ENCODE measurements at regions not wholly inside any gene's neighbourhood (a gene's known extent, or its start where the extent isn't known, plus 50 kb on each side); places are given as distances from the start of the nearest gene placed in this dataset.

DNA sequence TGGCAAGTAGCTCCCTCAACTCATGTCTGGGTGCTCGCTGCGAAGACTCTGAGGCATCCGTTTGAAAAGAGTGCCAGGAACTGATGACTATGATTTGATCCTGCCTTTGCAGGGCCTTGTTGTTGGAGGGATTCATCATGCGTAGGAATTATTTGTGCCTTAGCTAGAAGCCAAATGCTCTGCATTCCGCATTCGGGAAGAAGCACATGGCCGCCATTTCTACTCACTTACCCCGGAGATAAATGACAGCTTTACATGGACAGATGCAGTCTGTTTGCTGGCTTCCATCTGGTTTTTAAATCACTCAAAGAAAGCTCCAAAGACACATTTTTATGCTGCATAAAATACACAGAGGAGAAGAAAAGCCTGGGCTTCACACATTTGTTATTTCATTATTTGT is 363.3 kb upstream of the CDH4 start:
- no peak for TF ChIP-seq ZFX (IDR thresholded peaks at IDR 0.05)
- TF ChIP-seq, protein P1, sequence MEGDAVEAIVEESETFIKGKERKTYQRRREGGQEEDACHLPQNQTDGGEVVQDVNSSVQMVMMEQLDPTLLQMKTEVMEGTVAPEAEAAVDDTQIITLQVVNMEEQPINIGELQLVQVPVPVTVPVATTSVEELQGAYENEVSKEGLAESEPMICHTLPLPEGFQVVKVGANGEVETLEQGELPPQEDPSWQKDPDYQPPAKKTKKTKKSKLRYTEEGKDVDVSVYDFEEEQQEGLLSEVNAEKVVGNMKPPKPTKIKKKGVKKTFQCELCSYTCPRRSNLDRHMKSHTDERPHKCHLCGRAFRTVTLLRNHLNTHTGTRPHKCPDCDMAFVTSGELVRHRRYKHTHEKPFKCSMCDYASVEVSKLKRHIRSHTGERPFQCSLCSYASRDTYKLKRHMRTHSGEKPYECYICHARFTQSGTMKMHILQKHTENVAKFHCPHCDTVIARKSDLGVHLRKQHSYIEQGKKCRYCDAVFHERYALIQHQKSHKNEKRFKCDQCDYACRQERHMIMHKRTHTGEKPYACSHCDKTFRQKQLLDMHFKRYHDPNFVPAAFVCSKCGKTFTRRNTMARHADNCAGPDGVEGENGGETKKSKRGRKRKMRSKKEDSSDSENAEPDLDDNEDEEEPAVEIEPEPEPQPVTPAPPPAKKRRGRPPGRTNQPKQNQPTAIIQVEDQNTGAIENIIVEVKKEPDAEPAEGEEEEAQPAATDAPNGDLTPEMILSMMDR (conservative IDR thresholded peaks at IDR 0.05): no peak
- no peak overlapping the region for H3K27ac ChIP-seq

DNA sequence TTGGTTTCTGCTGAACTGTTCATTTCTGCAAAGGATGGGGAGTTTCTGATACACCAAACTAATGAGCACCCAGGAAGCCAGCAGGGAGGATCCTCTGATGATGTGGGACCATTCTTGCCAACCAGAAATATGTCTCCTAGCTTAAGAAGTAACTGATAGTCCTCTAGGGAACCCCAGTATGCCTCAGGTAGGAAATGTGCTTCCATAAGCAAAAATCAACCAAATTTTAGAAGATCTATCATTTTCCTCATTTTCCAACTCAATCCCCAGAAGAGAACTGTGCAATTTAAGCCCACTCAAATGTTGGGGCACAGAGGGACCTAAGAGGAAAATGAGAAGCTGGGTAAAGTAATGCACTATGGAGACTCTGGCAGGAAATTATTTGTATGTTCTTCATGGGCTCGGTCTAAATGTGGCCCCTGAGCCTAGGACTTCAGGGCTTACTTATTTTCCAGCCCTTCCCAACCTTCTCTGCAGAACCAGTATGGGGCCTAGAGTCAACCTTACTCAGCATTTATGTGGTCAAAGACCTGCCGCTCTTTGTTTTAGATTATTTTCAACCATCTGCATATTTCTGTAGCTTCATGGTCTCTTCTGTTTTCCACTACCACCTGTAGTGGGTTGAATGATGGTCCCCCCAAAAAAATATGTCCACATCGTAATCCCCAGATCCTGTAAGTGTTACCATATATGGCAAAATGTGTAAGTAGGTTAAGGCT is 359.8 kb upstream of the CDH4 start:
- no peak for TF ChIP-seq ZFX (IDR thresholded peaks at IDR 0.05)
- TF ChIP-seq, protein P1 (conservative IDR thresholded peaks at IDR 0.05): no peak
- H3K27ac ChIP-seq: no peak overlapping the region

GRCh38 chr20:60894091-60894490 is 358.0 kb upstream of the CDH4 start:
- H3K27ac ChIP-seq: no peak overlapping the region
- no peak for TF ChIP-seq ZFX (IDR thresholded peaks at IDR 0.05)
- TF ChIP-seq, protein P1 (conservative IDR thresholded peaks at IDR 0.05): no peak

GRCh38 chr20:60895363-60896079 is 356.5 kb upstream of the CDH4 start:
- H3K27ac ChIP-seq: no peak overlapping the region
- TF ChIP-seq, protein P1 (conservative IDR thresholded peaks at IDR 0.05): no peak
- no peak for TF ChIP-seq ZFX (IDR thresholded peaks at IDR 0.05)

DNA sequence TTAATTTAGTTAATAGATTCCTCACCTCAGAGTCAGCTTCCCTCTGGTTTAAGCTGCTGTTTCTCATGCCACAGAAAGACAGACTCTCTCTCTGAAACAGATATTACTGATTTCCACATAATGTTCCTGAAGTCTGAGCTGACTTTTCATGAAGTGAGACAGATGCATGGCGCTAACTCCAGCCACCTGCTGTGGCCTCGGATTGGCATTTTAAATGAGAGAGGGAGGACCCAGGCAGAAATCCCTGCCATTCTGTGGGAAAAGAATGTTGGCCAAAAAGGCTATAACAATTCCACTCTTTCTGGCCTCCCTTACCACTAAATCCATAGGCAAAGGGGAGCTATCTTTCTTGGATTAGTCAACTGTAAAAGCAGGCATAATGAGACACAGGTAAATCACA is 354.1 kb upstream of the CDH4 start:
- TF ChIP-seq, protein P1 (conservative IDR thresholded peaks at IDR 0.05): no peak
- TF ChIP-seq ZFX (IDR thresholded peaks at IDR 0.05): no peak
- H3K27ac ChIP-seq: no peak overlapping the region

DNA sequence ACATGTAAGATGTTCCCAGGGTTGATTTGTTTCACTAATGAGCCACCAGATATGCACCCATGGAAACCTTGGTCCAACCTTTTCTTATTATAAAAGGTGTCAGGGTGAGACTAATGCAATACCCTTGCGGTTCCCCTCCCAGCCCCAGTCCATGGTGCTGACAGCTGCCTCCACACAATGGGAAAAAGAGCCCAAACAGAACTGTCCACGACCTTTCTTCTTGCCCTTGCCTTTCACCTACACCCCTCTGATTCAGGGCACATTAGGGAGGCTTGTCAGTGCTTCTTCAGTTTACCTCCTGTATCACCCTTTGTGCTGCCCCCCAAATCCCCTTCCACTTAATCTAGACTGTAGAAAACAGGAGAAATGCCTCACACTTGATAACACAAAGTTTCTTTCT is 352.7 kb upstream of the CDH4 start:
- no peak for TF ChIP-seq ZFX (IDR thresholded peaks at IDR 0.05)
- TF ChIP-seq, protein P1 (conservative IDR thresholded peaks at IDR 0.05): no peak
- no peak overlapping the region for H3K27ac ChIP-seq

DNA sequence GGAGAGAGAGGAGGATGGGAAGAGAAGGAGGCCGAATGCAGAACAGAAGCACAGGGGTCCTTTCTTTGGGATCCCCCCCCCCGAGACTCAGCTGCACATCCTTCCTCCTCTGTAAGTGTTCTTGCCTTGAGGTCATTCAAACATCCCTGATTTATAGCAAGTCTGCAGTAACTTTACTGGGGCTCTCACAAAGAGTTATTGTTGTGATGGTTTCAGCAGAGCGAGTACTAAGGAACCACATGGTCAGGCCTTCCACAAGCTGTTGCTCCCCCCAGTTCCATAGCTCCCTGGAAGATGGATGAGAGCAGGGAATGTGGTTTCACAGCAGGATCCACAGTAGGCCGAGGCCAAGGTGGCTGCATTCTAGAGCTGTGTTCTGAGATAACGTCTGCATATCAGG is 351.4 kb upstream of the CDH4 start:
- no peak overlapping the region for H3K27ac ChIP-seq
- TF ChIP-seq, protein P1 (conservative IDR thresholded peaks at IDR 0.05): no peak
- no peak for TF ChIP-seq ZFX (IDR thresholded peaks at IDR 0.05)
